Activated CD8-positive, alpha-beta memory T cell treated with anti-CD3 and anti-CD28 coated beads for 1 hour (primary cell): ENCODE measurements at regions not wholly inside any gene's neighbourhood (a gene's known extent, or its start where the extent isn't known, plus 50 kb on each side); places are given as distances from the start of the nearest gene placed in this dataset.

Experiments
- DNase-seq, 2 donors: peaks; one replicate each; pipeline ENCODE4 v3.0.0-alpha.2; 2020; ENCODE audit warnings: low read depth in 1 of 2; ENCODE audit errors: extremely low read depth in 1 of 2

DNA sequence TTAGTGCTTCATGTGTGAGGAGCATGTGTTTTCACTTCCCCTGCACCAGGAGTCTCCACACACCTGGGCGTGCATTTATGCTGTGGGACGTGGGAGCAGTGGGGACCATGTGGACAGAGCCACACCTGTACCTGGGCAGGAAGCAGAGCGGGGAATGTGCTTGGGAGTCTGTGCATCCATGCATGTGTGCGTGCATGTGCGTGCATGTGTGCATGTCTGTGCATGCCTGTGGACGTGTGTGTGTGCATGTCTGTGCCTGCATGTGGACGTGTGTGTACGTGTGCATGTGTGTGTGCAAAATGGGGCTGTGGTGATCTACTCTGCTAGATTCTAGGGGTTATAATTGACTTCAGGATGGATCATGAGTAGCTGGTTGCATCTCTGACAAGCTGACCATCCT is 224.0 kb upstream of the GMDS start:
- DNase-seq, result no peak

GRCh38 chr6:2468601-2468955 is 223.2 kb upstream of the GMDS start:
- DNase-seq, result no peak

- no peak for DNase-seq
Observed at GRCh38 chr6:2467929-2468600, 222.7 kb upstream of the GMDS start.

DNA sequence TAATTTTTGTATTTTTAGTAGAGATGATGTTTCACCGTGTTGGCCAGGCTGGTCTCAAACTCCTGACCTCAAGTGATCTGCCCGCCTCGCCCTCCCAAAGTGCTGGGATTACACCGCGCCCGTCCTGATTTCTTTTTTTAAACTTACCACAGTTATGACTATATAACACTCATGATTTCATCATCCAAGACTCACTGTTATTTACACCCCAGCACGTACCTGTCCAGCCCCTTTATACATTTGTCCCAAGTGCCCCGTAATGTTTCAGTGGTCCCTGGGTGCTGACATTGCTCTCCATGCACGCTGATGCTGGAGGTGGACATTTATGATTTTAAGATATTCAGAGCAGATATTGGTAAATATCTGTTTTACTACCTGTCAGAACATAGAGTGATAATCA is 219.9 kb upstream of the GMDS start:
- DNase-seq, result no peak

- no peak for DNase-seq
Observed at GRCh38 chr6:2464641-2465040, 219.2 kb upstream of the GMDS start.

DNA sequence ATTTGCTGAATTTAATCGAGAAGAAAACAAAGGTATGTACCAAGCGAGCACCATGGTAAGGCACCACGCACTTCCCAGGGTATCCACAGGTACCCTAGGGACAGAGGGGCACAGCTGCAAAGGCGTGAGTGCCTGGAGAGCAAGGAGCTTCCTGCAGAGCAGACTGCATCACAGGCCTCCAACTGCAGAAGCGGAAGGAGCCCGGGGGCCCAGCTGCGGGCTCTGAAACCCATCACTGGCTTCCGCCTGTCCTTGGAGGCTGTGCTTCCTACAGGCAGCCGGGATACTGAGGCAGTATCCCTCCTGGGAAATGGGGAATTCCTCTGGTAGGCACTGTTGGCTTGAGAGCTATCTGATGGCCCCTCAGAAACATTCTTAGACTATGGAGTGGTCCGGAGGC is 217.4 kb upstream of the GMDS start:
- DNase-seq, result no peak

DNA sequence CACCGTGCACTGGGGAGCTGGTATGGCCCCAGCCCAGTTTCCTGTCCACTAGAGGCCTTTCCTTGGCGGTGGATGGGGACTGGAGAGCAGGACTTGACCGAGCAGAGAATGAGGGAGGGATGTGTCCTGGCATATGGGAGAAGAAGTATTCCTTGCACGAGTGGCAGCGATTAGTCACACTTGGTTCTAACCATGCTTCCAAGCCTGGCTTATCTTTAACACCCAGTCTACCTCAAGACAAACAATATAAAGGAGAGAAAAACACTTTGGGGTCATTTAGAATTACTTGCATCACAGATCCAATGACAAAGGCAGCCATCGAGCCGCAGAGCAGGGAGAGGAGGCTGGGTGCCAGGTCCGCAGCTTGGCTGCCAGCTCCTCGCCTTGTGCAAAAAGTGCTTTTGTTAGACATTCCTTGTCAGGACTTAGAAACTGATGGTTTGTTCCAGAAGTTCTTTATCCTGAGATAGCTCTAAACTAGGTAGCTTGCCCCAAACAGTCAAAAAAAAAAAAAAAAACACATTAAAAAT is 214.9 kb upstream of the GMDS start:
- no peak for DNase-seq

- DNase-seq, result no peak
Observed at GRCh38 chr6:2454180-2454579, 208.8 kb upstream of the GMDS start.

GRCh38 chr6:2450546-2450945 is 205.1 kb upstream of the GMDS start:
- no peak for DNase-seq

DNA sequence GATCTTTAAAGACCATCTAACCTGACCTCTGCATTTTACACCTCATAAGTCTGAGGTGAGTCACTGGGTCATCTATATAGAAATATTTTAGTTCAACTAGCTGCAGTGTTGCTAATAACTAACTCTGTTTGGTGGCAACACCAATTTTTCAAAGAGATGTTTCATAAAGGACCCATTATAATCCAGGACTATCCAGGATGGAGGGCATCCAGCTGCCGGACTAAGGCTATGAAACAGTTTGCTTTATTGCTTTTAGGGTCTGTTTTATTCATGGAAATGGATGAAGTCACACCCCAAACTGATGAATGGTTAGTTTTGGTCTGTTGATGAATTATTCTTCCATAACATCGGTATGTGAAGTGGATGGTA is 204.2 kb upstream of the GMDS start:
- no peak for DNase-seq

GRCh38 chr6:2448826-2449571 is 203.6 kb upstream of the GMDS start:
- DNase-seq, result no peak

- no peak for DNase-seq
Observed at GRCh38 chr6:2447931-2448330, 202.5 kb upstream of the GMDS start.

GRCh38 chr6:2447318-2447920 is 202.0 kb upstream of the GMDS start:
- DNase-seq, result no peak

GRCh38 chr6:2441601-2442475 is 196.4 kb upstream of the GMDS start:
- no peak for DNase-seq

DNA sequence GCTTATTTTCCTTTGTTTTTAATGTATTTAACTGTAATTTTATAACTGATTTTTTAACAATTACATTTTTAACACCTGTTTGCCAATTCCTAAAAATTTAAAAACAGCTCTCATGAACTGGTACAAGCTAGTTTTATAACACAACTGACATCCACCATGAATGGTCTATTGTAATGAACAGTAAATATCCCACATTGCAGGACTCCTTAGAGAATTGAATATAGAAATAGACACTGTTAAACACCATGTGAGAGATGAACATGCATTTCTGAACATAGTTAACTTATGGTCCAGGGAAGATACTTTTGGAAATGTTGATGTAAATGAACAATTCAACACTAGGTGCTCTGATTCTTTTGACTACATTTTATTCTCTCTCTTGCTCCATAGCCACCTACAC is 195.1 kb upstream of the GMDS start:
- no peak for DNase-seq

DNA sequence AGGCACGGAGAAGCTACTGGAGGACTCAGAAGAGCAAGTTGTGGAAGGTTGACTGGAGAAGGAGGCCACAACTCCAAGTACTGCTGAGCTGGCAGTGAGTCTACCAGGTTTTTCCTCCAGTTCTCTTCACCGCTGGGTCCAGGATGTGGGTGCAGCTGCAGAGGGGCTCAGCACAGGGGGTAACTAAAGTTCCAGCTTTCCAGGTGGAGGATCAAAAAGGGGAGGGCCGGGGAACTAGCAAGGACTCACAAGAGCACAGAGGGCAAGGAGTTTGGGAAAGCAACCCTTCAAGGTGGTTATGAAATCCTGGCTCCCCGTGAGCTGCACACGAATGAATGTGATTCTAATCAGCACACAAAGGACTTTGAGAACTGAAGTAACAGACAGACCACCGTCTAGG is 194.2 kb upstream of the GMDS start:
- no peak for DNase-seq

DNA sequence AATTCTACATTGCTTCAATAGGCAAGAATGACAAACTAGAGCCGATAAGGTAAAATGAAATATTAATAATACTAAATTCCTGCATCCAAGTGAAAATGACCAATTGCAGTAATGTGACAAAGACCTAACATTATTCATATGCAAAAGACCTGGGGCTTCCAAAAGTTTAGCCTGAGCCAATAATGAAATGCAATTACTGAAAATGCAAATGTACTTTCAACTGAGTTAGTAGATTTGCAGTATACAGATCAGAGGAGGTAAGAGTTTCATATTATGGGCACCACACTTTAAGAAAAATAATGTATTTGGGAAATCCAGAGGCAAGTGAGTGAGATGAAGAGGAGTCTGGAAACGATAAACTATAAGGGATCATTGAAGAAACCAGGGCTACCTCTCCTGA is 193.7 kb upstream of the GMDS start:
- DNase-seq, result no peak

DNA sequence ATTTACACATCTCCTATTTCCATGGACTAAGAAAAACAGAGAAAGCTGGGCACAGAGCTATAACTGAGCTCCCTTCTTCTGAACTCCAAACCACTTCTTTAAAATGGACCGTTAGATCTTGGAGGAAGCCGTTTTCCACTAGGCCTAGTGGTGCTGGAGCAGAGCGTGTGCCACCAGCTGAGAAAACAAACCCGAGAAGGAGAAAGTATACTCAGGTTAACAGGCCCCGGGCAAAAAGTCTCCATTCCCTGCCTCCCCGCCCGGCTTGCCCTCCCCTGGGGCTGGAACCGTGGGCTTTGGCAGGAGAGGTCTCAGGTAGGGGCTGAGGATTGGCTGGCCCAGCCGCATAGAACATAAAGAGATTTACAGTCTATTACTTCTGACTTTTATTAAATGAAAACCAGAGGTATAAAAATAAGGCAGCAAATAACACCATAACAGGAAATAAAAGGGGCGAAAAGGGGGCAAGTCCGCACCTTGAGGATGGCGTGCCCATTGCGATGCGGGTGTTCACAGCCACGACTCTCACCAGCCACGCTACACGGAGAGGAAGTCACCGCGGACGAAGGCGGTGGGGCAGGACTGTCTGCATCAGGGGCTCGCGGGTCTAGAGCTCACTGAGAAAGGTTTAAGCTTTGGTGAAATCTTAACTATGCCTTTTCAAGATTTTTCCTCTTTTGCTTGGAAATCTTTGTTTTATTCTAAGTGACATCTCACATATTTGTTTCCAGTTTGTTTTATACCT is 191.2 kb upstream of the GMDS start:
- no peak for DNase-seq

DNA sequence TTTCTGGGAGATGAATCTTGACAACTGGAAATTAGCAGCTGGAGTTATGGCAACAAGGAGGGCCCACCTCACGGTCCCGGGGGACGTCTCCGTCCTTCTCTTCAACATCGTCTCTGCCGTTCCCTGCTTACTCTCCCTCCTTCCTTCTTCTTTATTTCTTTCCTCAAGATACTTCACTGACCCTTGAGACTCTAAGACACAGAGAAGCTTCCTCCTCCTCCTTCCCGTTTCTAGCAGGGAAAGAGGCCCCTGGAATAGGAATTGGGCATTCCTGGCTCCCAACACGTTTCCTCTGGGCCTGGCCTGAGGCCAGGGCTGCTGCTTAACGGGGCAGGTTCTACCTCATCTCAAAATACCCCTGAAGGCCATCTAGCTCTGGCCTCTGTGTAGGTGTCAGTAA is 189.9 kb upstream of the GMDS start:
- DNase-seq, result no peak

GRCh38 chr6:2434912-2435311 is 189.5 kb upstream of the GMDS start:
- no peak for DNase-seq

GRCh38 chr6:2434116-2434515 is 188.7 kb upstream of the GMDS start:
- DNase-seq, result no peak
